Bronchial epithelial cell (primary cell): ENCODE measurements at regions not wholly inside any gene's neighbourhood (a gene's known extent, or its start where the extent isn't known, plus 50 kb on each side); places are given as distances from the start of the nearest gene placed in this dataset.
A peak's percentile ranks its signal among the peaks of the same experiment; 100 is the strongest.

Source experiments
- DNase-seq: peaks from one replicate; pipeline ENCODE4 v3.0.0-alpha.2; 2010; ENCODE audit warnings: low read depth
- FAIRE-seq: peaks from 2 replicates; lab custom pipeline; 2011; peaks lifted over from hg19 to GRCh38; lab: Jason Lieb, UNC
- H3K27me3 ChIP-seq: 2 replicates; pipeline ENCODE4 v1.5.1; 2011; ENCODE audit warnings: low read length; ENCODE audit not compliant: control insufficient read depth, insufficient read depth
- H3K36me3 ChIP-seq: 2 replicates; pipeline ENCODE4 v1.5.1; 2011; ENCODE audit warnings: low read length; ENCODE audit not compliant: control insufficient read depth, insufficient read depth
- H3K4me3 ChIP-seq: 2 replicates; pipeline ENCODE4 v1.5.1; 2011; ENCODE audit warnings: mild to moderate bottlenecking, low read depth, low read length, control low read depth
- TF ChIP-seq, protein P1 (sequence below): IDR thresholded peaks from 2 replicates; pipeline ENCODE4 v1.5.1; 2011; ENCODE audit warnings: mild to moderate bottlenecking, moderate library complexity, low read length, control low read depth, inconsistent platforms; ENCODE audit not compliant: insufficient read depth, severe bottlenecking

DNA sequence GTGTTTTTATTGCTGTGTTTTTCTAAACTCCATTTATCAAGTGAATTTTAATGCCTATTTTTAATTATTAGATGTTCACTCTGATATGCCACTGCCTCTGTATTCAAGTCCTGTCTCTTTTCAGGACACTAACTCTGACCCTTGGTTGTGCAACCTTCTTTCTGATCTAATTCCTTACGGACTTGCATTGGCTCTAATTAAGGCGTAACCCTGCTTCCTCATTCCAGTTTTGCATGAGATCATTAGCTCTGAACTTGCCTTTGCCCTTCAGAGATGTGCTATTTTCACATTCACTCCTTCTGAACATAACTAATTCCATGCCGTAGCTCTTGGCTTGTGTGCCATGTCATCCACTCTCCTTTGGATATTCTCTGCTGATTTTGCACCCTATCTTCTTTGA is 162.5 kb upstream of the TMEFF2 start:
- no peaks in the 10 kb centered on the region for H3K27me3 ChIP-seq
- TF ChIP-seq, protein P1, sequence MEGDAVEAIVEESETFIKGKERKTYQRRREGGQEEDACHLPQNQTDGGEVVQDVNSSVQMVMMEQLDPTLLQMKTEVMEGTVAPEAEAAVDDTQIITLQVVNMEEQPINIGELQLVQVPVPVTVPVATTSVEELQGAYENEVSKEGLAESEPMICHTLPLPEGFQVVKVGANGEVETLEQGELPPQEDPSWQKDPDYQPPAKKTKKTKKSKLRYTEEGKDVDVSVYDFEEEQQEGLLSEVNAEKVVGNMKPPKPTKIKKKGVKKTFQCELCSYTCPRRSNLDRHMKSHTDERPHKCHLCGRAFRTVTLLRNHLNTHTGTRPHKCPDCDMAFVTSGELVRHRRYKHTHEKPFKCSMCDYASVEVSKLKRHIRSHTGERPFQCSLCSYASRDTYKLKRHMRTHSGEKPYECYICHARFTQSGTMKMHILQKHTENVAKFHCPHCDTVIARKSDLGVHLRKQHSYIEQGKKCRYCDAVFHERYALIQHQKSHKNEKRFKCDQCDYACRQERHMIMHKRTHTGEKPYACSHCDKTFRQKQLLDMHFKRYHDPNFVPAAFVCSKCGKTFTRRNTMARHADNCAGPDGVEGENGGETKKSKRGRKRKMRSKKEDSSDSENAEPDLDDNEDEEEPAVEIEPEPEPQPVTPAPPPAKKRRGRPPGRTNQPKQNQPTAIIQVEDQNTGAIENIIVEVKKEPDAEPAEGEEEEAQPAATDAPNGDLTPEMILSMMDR: no peak
- FAIRE-seq (no peak), DNase-seq (peak; percentile 44)
- no peak overlapping the region for H3K4me3 ChIP-seq
- H3K36me3 ChIP-seq: no peaks in the 10 kb centered on the region

DNA sequence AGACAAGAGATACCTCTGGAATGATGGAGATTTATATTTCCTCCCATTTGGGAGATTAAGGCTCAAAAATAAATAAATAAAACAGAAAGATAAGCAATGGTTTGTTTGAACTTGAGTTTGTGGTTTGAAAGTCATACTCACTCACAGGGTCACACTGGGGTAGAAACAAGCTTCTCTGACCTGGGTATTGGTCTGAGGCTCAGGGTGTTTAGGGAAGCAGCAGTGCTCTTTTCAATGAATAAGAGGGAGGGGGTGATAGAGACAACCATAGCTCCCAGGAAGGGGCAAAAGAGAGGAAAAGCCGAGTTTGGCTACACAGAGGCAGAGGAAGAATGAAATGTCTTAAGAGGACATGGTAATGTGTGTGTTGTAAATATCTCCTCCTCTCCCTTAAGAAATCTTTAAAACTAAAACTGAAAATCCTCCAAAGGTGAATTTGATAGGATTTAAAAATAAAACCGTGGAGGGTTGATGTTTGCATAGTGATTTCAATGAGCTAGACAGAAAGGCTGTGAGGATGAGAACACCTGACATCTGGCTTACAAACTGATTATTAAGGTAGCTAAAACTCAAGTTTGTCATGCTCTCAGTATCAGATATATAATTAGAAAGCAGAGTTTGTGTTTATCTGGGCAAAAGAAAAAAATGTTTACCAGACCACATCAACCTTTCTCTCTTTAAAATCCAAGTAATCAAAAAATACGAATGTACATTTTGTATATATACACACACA is 159.9 kb upstream of the TMEFF2 start:
- Histone ChIP-seq H3K36me3 (no peaks in the 10 kb centered on the region), H3K4me3 (no peak overlapping the region), H3K27me3 (no peaks in the 10 kb centered on the region)
- TF ChIP-seq, protein P1: no peak
- DNase-seq: no peak
- FAIRE-seq: no peak

DNA sequence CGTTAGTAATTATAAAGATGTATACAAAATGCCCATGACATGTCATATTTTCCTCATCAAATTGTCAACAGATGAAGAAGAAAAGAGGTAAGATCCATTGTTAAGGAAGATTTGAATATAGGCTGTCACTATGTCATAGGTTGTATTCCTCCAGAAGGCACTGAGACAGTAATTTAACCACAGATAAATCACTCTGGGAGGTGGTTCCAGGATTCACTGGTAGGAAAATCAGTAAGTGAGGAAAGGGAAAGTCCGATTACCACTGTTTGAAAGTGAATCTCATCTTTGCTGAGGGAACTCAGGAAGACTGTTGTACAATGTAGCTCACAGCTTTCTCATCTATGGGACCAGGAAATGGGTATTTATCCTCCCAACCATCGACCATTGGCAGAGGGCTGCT is 152.8 kb upstream of the TMEFF2 start:
- no peak for DNase-seq
- TF ChIP-seq, protein P1: no peak
- no peak overlapping the region for H3K4me3 ChIP-seq
- no peaks in the 10 kb centered on the region for H3K27me3 ChIP-seq
- no peaks in the 10 kb centered on the region for H3K36me3 ChIP-seq
- peak; percentile 55 for FAIRE-seq

DNA sequence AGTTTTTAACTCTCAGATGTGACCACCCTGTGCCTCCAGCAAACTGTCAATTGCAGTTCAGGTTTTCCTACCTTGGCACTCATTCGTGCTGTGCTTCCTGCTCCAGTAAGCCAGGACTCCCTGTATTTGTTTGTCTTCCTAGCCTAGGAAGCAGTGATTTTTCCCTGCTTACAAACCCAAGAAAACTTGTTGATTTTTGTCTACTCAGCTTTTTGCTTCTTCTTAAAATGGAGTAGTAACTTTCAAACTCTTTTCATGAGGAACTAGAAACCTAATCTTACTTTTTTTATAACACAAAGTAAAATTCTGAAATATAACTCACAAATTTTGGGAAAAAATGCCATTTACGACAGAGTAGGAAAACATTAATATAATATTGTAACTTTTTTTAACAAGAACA is 150.6 kb upstream of the TMEFF2 start:
- FAIRE-seq: no peak

DNA sequence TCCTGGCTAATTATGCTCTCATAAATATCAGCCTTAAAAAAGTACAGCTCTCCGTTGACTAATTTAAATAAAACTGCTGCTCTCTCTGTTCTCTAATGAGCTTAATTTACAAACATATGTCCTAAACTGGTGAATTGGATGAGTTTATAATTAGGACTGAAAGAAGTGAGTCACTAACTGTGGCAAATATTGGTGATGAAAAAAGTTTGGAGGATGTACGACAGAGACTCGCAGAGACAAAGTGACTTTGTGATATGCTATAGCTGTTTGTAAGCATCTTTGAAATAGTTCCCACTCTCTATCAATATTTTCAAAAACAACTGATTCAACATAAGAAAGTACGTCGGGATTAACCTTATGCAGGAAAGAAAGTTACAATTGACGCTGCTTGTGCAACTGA is 138.9 kb upstream of the TMEFF2 start:
- Histone ChIP-seq H3K27me3 (no peaks in the 10 kb centered on the region), H3K36me3 (no peaks in the 10 kb centered on the region), H3K4me3 (no peak overlapping the region)
- DNase-seq (no peak), FAIRE-seq (no peak)
- TF ChIP-seq, protein P1: no peak

More for the DNA sequence above, 150.6 kb upstream of the TMEFF2 start:
- Histone ChIP-seq H3K4me3 (no peak overlapping the region), H3K27me3 (no peaks in the 10 kb centered on the region), H3K36me3 (no peaks in the 10 kb centered on the region)
- TF ChIP-seq, protein P1: no peak
- DNase-seq: no peak

DNA sequence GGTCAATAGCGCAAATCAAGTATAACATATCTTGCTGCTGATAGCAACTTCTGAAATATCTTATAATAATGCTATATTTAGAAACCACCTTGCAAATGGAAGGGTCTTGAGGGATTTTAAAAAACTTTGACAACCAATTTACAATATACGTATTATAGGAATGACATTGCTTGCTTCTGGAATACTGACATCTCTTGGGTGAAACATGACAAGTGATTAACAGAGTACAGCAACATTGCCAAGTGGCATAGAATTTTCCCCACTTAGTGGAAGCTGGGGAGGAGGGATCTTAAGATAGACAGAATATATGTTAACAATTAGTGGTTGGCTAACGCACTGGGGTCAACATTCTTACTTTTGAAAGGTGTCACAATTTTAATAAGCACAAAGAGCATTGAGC is 133.6 kb upstream of the TMEFF2 start:
- Histone ChIP-seq H3K4me3 (no peak overlapping the region), H3K36me3 (no peaks in the 10 kb centered on the region), H3K27me3 (no peaks in the 10 kb centered on the region)
- no peak for DNase-seq
- TF ChIP-seq, protein P1: no peak
- FAIRE-seq: no peak
